Right lobe of liver (tissue), 4 donors: ENCODE measurements at regions not wholly inside any gene's neighbourhood (a gene's known extent, or its start where the extent isn't known, plus 50 kb on each side); places are given as distances from the start of the nearest gene placed in this dataset.

ENCODE experiments used
- CTCF ChIP-seq, 4 donors: fragments of 200-600 bp in 3 of 4; fragments of 450-650 bp in 1 of 4; IDR thresholded peaks; one replicate each; pipeline versions ENCODE4 v1.5.1 to v1.8.0; 2016 to 2022; ENCODE audit warnings: antibody characterized with exemption in 4 of 4, mild to moderate bottlenecking in 2 of 4
- POLR2A ChIP-seq: fragments of 450-650 bp; IDR thresholded peaks from one replicate; pipeline ENCODE4 v1.6.1; 2017; ENCODE audit warnings: antibody characterized with exemption, mild to moderate bottlenecking
- donor health status: DM: no; HTN: no; CAD: no.
- donor health status: DM: no; HTN: no; CAD: no.
- donor health status: DM: no; HTN: yes; CAD: no.

DNA sequence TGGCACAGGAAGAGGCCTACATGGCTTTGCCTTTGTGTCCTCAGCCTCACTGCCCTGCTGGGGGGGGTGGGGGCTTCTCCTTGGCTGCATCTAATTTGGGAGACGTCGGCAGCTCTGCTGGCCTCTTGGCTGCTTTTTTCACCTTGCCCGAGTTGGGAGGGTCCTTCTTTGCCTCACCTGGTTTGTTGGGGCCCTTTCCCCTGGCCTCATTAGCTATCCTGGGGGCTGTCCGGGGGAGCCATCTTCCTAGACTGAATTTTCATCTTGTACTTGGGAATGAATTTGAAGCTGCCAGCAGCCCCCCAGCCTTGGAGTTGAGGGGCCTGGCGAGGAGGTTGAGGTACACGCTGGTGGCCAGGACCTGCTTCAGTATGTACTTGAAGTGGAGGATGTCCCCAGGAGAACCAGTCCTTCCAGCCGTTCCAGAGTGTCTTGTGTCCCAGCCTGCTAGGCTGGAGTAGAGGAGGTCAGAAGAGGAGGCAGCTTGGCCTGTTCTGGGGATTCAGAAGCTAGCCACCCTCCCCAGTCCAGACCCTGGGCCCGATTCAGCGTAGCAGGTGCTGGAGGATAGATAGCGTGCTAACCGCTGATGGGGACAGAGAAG, 70.7 kb upstream of the VASH1 start:
- TF ChIP-seq CTCF (IDR thresholded peaks at IDR 0.05) = no peak
- TF ChIP-seq POLR2A = no peak
